ENCODE measurements at regions not wholly inside any gene's neighbourhood (a gene's known extent, or its start where the extent isn't known, plus 50 kb on each side); places are given as distances from the start of the nearest gene placed in this dataset.

DNA sequence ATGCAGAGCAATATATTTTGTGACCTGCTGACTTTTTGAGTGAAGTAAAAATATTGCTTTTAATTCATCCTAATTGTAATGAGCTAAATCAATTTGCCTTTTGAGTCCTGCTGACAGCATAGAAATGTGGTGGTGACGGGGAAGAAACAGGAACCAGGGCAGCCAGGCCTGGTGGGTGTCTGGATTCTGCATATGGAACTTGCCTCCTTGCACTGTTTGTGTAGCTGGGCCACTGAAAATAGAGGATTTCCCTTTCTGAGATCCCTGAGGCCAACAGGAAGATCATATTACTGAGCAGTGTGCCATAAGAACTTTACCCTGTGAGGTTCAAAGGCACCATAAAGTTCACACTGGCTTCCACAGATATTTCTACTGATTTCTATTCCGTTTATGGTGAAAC, 488.4 kb upstream of the AKR1E2 start:
- DNase-seq (ENCODE audit: extremely low read depth in 1 of 4, low spot score in 3 of 4) = no peak
- no peak overlapping the region for H3K4me2 ChIP-seq (ENCODE audit: insufficient read depth, low read length)
- no peaks in the 10 kb centered on the region for H3K36me3 ChIP-seq (ENCODE audit: control insufficient read depth, insufficient read depth, low read length)
- peaks cover 11% of the 10 kb centered on the region for H3K9me3 ChIP-seq (replicated peaks; ENCODE audit: control insufficient read depth, insufficient read depth, low read depth, low read length)
- in situ Hi-C loops (cut with MboI) (no loop called here), intact Hi-C loops (cut with micrococcal nuclease) (no loop called here)
- ATAC-seq = no peak
- POLR2A ChIA-PET = interaction anchor here (1.1 kb wide), 1 partner anchor 8 kb away, joined by 3 read pairs; no protein-coding TSS in a partner anchor
- 0% methylated on average over 2 of the region's 2 CpGs for WGBS (ENCODE audit: insufficient coverage, low coverage, missing lambda C conversion rate)
- no peak overlapping the region for H3K9ac ChIP-seq (ENCODE audit: insufficient read depth in 1 of 2, low read depth in 2 of 2, low read length in 2 of 2)
- FAIRE-seq = no peak
- TF ChIP-seq ZFP30 (CRISPR knock-in tag; IDR thresholded peaks at IDR 0.05; ENCODE audit: borderline replicate concordance) (no peak), BRCA1 (IDR thresholded peaks at IDR 0.05) (no peak), BRCA1 (CRISPR knock-in tag; IDR thresholded peaks at IDR 0.05) (no peak), JUND (IDR thresholded peaks at IDR 0.05; ENCODE audit: borderline replicate concordance, low read depth, low read length) (no peak), JUND (tag; IDR thresholded peaks at IDR 0.05; ENCODE audit: borderline replicate concordance, low read depth, low read length) (no peak), TAF15 (IDR thresholded peaks at IDR 0.05; ENCODE audit: low read depth, low read length) (no peak), PTTG1 (tag; IDR thresholded peaks at IDR 0.05; ENCODE audit: low read depth) (no peak), ZNF217 (CRISPR knock-in tag; IDR thresholded peaks at IDR 0.05) (no peak), TCF7L2 (IDR thresholded peaks at IDR 0.05; ENCODE audit: low read depth, low read length) (no peak), KAT2B (IDR thresholded peaks at IDR 0.05; ENCODE audit: low read depth, low read length) (no peak), SMAD4 (CRISPR knock-in tag; conservative IDR thresholded peaks at IDR 0.05) (no peak), ZNF551 (CRISPR knock-in tag; IDR thresholded peaks at IDR 0.05) (no peak), YY1 (IDR thresholded peaks at IDR 0.05; ENCODE audit: borderline replicate concordance in 1 of 3, control insufficient read depth in 1 of 3, extremely low read depth in 1 of 3, insufficient read depth in 3 of 3, insufficient read length in 1 of 3, insufficient replicate concordance in 2 of 3, low read depth in 1 of 3, low read length in 2 of 3) (no peak), SAFB (IDR thresholded peaks at IDR 0.05; ENCODE audit: borderline replicate concordance, low read depth, low read length) (no peak), PTBP1 (IDR thresholded peaks at IDR 0.05; ENCODE audit: low read depth, low read length) (no peak)
- TF ChIP-seq, protein P1, sequence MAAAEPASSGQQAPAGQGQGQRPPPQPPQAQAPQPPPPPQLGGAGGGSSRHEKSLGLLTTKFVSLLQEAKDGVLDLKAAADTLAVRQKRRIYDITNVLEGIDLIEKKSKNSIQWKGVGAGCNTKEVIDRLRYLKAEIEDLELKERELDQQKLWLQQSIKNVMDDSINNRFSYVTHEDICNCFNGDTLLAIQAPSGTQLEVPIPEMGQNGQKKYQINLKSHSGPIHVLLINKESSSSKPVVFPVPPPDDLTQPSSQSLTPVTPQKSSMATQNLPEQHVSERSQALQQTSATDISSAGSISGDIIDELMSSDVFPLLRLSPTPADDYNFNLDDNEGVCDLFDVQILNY (CRISPR knock-in tag; IDR thresholded peaks at IDR 0.05) = no peak
- BruUV-seq (replicated peaks) = no TSS peak
- no peaks in the 10 kb centered on the region for H3K4me1 ChIP-seq (replicated peaks in 1 of 2; ENCODE audit: control insufficient read depth in 2 of 2, insufficient read depth in 2 of 2, low read length in 2 of 2)
- H3K9me1 ChIP-seq (ENCODE audit: control insufficient read depth, insufficient read depth, low read length) = no peaks in the 10 kb centered on the region
- H2AFZ ChIP-seq (ENCODE audit: low read depth, low read length) = no peak overlapping the region
- H3K4me3 ChIP-seq = no peak overlapping the region
- no peaks in the 10 kb centered on the region for H3K27me3 ChIP-seq (ENCODE audit: control insufficient read depth in 2 of 2, insufficient read depth in 2 of 2, low read length in 2 of 2)
- no peak overlapping the region for H3K27ac ChIP-seq (ENCODE audit: extremely low read depth, low read depth, low read length)
- no peaks in the 10 kb centered on the region for H3K79me2 ChIP-seq (ENCODE audit: control insufficient read depth, insufficient read depth, low read length)
- CTCF ChIA-PET (ENCODE audit: low intra/inter-chr PET ratio) = no interaction called here
- no peaks in the 10 kb centered on the region for H4K20me1 ChIP-seq (replicated peaks; ENCODE audit: control insufficient read depth, insufficient read depth, low read length)

Measured in K562 (cell line).